ENCODE measurements at regions not wholly inside any gene's neighbourhood (a gene's known extent, or its start where the extent isn't known, plus 50 kb on each side); places are given as distances from the start of the nearest gene placed in this dataset.

DNA sequence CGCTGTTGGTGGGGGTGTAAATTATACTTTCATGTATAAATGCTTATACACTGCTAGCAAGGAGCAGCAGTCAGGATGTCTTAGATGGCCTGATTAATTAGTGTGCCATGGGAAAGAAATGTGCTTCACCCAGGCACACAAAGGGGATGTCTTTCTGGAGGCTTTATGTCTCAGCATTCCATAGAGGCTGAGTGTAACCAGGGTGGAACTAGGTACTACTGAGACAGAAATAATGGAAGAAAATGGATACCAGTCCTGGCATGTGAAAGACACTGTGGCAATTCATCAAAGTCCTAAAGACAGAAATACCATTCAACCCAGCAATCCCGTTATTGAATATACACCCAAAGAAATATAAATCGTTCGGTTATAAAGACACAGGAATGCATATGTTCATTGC is 52.5 kb downstream of the PF4 start:
- no peak for TF ChIP-seq TARDBP (IDR thresholded peaks at IDR 0.05)
- TF ChIP-seq ZNF384 (IDR thresholded peaks at IDR 0.05): no peak
- TF ChIP-seq SUZ12 (IDR thresholded peaks at IDR 0.05): no peak
- no peak for TF ChIP-seq BHLHE40 (IDR thresholded peaks at IDR 0.05; ENCODE audit: borderline replicate concordance)
- TF ChIP-seq ELF4 (IDR thresholded peaks at IDR 0.05): no peak
- no peak for TF ChIP-seq FOXA1 (IDR thresholded peaks at IDR 0.05)
- no peak for TF ChIP-seq HDGF (IDR thresholded peaks at IDR 0.05; ENCODE audit: borderline replicate concordance)
- no peak for TF ChIP-seq FOXK2 (IDR thresholded peaks at IDR 0.05)

Data from HEK293T (cell line).